Coronary artery (tissue), 2 donors: ENCODE measurements at regions not wholly inside any gene's neighbourhood (a gene's known extent, or its start where the extent isn't known, plus 50 kb on each side); places are given as distances from the start of the nearest gene placed in this dataset.

ENCODE experiments used
- DNase-seq: peaks from one replicate; pipeline ENCODE4 v3.0.0-alpha.2; 2017; ENCODE audit warnings: low spot score
- H3K27ac ChIP-seq, 2 donors: fragments of 200-600 bp; sonication (generic); one replicate each; pipeline ENCODE4 v1.5.1; 2016 to 2019
- H3K4me3 ChIP-seq: fragments of 200-600 bp; sonication (generic); 2 replicates; pipeline ENCODE4 v1.5.1; 2016; ENCODE audit warnings: mild to moderate bottlenecking, moderate library complexity
- CTCF ChIP-seq: fragments of 200-600 bp; sonication (generic); IDR thresholded peaks from one replicate; pipeline ENCODE4 v1.5.1; 2019; ENCODE audit warnings: antibody characterized with exemption

- Histone ChIP-seq H3K4me3 (no peak overlapping the region), H3K27ac (no peak overlapping the region)
- DNase-seq: no peak
- no peak for TF ChIP-seq CTCF
These were observed 381.1 kb upstream of the SEMA3D start for GRCh38 chr7:85567983-85568382.

- Histone ChIP-seq H3K27ac (no peak overlapping the region), H3K4me3 (no peak overlapping the region)
- no peak for DNase-seq
- no peak for TF ChIP-seq CTCF
These were observed 379.4 kb upstream of the SEMA3D start for GRCh38 chr7:85566095-85566794.

DNA sequence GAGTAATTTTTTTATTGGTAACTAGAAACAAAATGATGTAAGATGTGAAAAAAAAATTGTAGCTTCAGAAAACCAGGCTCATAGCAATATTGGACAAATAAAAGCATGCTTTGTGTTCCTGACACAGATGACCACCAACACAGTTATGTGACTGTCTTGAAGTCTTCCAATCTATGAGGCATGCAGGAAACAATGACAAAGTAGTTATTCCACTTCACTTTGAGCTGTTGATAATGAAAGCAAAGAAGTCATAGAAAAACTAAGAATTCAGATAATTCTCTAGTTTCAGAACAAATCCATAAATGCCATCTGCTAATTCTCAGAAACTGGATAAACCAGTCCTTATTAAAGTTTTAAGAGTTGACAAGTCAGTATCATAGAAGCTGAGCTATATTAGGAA, 378.4 kb upstream of the SEMA3D start:
- TF ChIP-seq CTCF: no peak
- DNase-seq: no peak
- no peak overlapping the region for H3K27ac ChIP-seq
- no peak overlapping the region for H3K4me3 ChIP-seq

DNA sequence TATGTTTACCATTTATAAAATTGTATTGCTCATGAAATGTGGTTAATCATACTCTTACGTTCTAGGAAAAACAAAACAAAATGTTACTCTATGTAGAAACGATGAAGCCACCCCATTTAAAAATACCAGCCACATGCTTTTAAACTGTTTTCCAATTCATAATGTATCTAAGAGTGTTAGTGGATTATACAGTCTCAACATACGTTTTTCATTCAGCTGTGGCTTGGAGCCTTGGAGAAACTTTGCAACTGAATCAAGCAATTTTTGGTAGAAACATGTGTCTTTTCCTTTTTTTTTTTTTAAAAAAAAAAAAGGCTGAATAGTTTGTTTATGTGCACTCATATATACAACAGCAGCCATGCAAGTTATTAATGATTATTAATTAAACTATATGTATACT, 378.0 kb upstream of the SEMA3D start:
- Histone ChIP-seq H3K4me3 (no peak overlapping the region), H3K27ac (no peak overlapping the region)
- no peak for TF ChIP-seq CTCF
- DNase-seq: no peak

- no peak for DNase-seq
- TF ChIP-seq CTCF: no peak
- Histone ChIP-seq H3K27ac (no peak overlapping the region), H3K4me3 (no peak overlapping the region)
These were observed 374.9 kb upstream of the SEMA3D start for GRCh38 chr7:85561706-85562105.

- TF ChIP-seq CTCF: peak; percentile 55
- Histone ChIP-seq H3K4me3 (no peak overlapping the region), H3K27ac (no peak overlapping the region)
- no peak for DNase-seq
These were observed 367.7 kb upstream of the SEMA3D start for GRCh38 chr7:85554236-85555178.
